ENCODE measurements at regions not wholly inside any gene's neighbourhood (a gene's known extent, or its start where the extent isn't known, plus 50 kb on each side); places are given as distances from the start of the nearest gene placed in this dataset.
"Not testable (repeated sequence)": the region's sequence is repeated elsewhere in the genome, so short reads cannot be mapped to it uniquely, and the experiment has no call there.

GRCh38 chr13:75175097-75175496 lies 306.9 kb downstream of the TBC1D4 start:
- not testable (repeated sequence) for TF ChIP-seq CTCF (optimal IDR thresholded peaks at IDR 0.05 in 1 of 3, IDR thresholded peaks at IDR 0.05 in 1 of 3, conservative IDR thresholded peaks at IDR 0.05 in 1 of 3; ENCODE audit: extremely low read depth in 1 of 3, insufficient read depth in 2 of 3, low read length in 3 of 3); EZH2 (IDR thresholded peaks at IDR 0.05; ENCODE audit: low read length)
